GM12891 (cell line): ENCODE measurements at regions not wholly inside any gene's neighbourhood (a gene's known extent, or its start where the extent isn't known, plus 50 kb on each side); places are given as distances from the start of the nearest gene placed in this dataset.

Source experiments
- DNase-seq: peaks from one replicate; pipeline ENCODE4 v3.0.0; 2011; ENCODE audit warnings: low spot score; ENCODE audit not compliant: insufficient read length
- FAIRE-seq: peaks from 2 replicates; lab custom pipeline; 2011; peaks lifted over from hg19 to GRCh38; lab: Jason Lieb, UNC
- PAX5 ChIP-seq: IDR thresholded peaks from 2 replicates; pipeline ENCODE4 v1.6.1; 2011; ENCODE audit warnings: low read length, moderate library complexity, mild to moderate bottlenecking; ENCODE audit not compliant: insufficient read depth, severe bottlenecking
- POLR2A ChIP-seq: IDR thresholded peaks from 2 replicates; pipeline ENCODE4 v1.6.1; 2011; ENCODE audit warnings: low read depth, low read length, control low read depth
- POLR2AphosphoS5 ChIP-seq: IDR thresholded peaks from 2 replicates; pipeline ENCODE4 v1.6.1; 2011; ENCODE audit warnings: low read depth, low read length, control low read depth
- POU2F2 ChIP-seq: IDR thresholded peaks from 2 replicates; pipeline ENCODE4 v1.6.1; 2011; ENCODE audit warnings: low read depth, mild to moderate bottlenecking, control low read depth, low read length, moderate library complexity
- SPI1 ChIP-seq: IDR thresholded peaks from 2 replicates; pipeline ENCODE4 v1.6.1; 2011; ENCODE audit warnings: low read depth, low read length, control low read depth
- TAF1 ChIP-seq: IDR thresholded peaks from 2 replicates; pipeline ENCODE4 v1.6.1; 2011; ENCODE audit warnings: low read depth, low read length, control low read depth

GRCh38 chr4:141416677-141417363 lies 196.1 kb downstream of the ZNF330 start:
- DNase-seq (no peak), FAIRE-seq (no peak)
- TF ChIP-seq POLR2AphosphoS5, result no peak
- no peak for TF ChIP-seq TAF1
- no peak for TF ChIP-seq POU2F2
- no peak for TF ChIP-seq PAX5
- no peak for TF ChIP-seq SPI1
- TF ChIP-seq POLR2A, result no peak

DNA sequence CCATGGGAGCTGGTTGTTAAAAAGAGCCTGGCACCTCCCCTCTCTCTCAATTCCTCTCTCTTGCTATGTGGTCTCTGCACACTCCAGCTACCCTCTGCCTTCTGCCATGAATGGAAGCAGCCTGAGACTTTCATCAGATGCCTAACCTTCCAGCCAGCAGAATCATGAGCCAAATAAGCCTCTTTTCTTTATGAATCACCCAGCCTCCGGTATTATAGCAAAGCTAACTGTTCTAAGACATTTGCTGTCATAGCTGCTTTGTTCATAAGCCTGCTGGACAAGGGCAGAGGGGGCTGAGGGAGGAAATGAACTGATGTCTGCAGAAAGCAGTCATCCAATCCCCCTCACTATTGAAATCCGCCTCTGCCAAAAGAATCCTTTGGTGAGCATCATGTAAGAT lies 196.7 kb downstream of the ZNF330 start:
- TF ChIP-seq POLR2A (no peak), PAX5 (no peak), SPI1 (no peak), POU2F2 (no peak), TAF1 (no peak), POLR2AphosphoS5 (no peak)
- DNase-seq (no peak), FAIRE-seq (no peak)

DNA sequence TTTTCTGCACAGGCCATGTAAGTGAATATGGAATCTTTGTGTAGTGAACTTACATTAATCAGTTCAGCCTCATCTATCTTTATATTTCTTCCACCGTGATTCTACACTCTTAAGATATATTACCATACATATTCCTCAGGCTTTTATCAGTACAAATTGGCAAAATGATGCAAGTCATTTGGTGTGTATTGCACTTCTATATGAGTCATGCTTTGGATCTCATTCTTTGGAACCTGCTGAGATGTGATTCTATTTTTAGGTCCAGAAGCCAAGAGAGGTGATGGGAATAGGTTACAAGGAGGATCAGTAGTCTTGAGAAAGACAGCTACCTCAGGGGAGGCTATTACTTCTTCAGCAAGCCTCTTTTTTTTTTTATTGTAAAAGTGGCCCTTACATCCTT lies 204.4 kb downstream of the ZNF330 start:
- DNase-seq, result no peak
- FAIRE-seq, result no peak
- no peak for TF ChIP-seq POU2F2
- TF ChIP-seq PAX5, result no peak
- no peak for TF ChIP-seq POLR2A
- TF ChIP-seq TAF1, result no peak
- no peak for TF ChIP-seq SPI1
- TF ChIP-seq POLR2AphosphoS5, result no peak

DNA sequence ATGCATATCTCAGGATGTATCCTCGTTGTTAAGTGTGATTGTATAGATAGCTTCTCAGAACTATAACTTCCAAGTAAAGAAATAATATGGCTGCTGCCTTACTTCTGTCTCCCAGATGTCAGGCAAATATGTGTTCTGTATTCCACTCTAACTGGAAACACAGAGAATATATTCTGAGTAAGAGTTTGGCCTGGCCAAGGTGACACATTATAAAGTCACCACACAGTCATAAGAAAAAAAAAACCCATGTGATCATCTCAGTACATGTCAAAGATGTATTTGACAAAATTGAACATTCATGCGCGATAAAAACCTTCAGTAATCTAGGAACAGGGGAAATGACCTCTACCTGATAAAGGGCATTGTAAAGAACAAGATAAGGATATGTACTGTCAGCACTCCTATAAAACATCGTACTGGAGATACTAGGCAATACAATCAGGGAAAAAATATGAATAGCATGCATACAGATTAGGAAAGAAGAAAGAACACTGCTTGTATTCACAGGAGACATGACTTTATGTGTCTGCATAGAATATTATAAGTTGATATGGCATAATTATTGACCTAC lies 207.1 kb downstream of the ZNF330 start:
- DNase-seq (no peak), FAIRE-seq (no peak)
- no peak for TF ChIP-seq SPI1
- no peak for TF ChIP-seq TAF1
- TF ChIP-seq POLR2A, result no peak
- TF ChIP-seq PAX5, result no peak
- TF ChIP-seq POLR2AphosphoS5, result no peak
- TF ChIP-seq POU2F2, result no peak

DNA sequence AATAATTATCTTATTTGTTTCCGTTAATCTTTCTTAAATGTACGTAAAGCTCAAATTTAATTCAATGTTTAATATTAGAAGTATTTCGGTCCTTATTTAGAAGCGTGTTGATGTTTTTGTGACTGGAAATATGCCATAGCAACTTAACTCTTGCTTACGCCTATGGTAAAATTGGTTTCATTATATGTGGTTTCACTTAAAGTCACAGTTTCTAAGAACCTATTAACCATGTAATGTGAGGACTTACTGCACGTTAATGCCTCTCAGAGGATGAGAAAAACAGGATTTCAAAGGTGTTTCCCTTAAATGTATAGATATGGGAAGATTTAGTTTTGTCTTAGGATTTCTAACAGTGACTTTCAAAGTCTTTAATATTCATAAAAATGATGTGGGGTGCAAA lies 206.4 kb upstream of the IL15 start:
- no peak for DNase-seq
- FAIRE-seq, result no peak
- TF ChIP-seq POLR2A (no peak), SPI1 (no peak), TAF1 (no peak), POLR2AphosphoS5 (no peak), PAX5 (no peak), POU2F2 (no peak)

GRCh38 chr4:141430686-141431085 lies 205.7 kb upstream of the IL15 start:
- no peak for DNase-seq
- FAIRE-seq, result no peak
- TF ChIP-seq TAF1, result no peak
- TF ChIP-seq PAX5, result no peak

GRCh38 chr4:141432000-141432712 lies 204.2 kb upstream of the IL15 start:
- FAIRE-seq (no peak), DNase-seq (no peak)
- TF ChIP-seq PAX5 (no peak), POU2F2 (no peak), TAF1 (no peak), POLR2A (no peak), SPI1 (no peak), POLR2AphosphoS5 (no peak)

DNA sequence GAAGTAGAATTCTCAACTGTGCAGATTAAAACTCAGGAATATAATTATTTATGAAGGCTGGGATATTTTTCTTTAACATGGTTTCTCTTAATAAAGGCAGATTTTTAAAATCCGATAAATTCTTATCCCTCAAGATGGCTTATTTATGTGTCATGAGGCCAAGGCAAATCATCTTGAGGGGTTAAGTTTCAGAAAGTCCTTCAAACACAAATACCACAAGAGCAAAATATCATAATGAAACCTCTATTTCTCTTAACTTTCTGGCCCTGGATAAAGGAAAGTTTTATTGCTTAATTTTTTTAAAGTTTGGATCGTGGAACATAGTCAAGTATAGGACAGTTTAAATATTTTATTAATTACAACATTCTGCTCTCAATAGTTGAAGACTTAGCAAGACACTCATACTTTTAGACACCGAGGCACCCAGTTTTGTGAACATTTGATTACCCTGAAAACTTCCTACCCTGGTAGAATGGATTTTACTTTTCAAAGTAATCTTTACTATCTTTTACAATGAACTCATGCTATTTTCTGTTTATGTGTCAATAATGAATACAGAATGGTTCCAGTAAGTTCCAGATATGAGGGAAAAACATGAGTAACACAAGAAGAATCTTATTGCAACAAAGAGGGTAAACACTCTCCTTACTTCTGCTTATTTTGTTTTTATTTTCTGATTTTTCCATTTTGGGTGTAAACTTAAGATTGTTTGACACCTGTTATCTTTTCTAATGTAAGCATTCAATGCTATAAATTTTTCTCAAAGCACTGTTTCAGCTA lies 200.7 kb upstream of the IL15 start:
- DNase-seq (no peak), FAIRE-seq (no peak)
- no peak for TF ChIP-seq SPI1
- TF ChIP-seq PAX5, result no peak
- no peak for TF ChIP-seq TAF1
- no peak for TF ChIP-seq POLR2A
- no peak for TF ChIP-seq POU2F2
- TF ChIP-seq POLR2AphosphoS5, result no peak

- FAIRE-seq (no peak), DNase-seq (no peak)
- no peak for TF ChIP-seq TAF1
- no peak for TF ChIP-seq PAX5
- no peak for TF ChIP-seq SPI1
- no peak for TF ChIP-seq POLR2A
- TF ChIP-seq POU2F2, result no peak
- no peak for TF ChIP-seq POLR2AphosphoS5
These were observed 197.2 kb upstream of the IL15 start for GRCh38 chr4:141439223-141439622.
